ENCODE measurements at regions not wholly inside any gene's neighbourhood (a gene's known extent, or its start where the extent isn't known, plus 50 kb on each side); places are given as distances from the start of the nearest gene placed in this dataset.

GRCh38 chr6:128659276-128659675 lies 138.9 kb upstream of the PTPRK start:
- TF ChIP-seq CTCF (conservative IDR thresholded peaks at IDR 0.05; ENCODE audit: low read depth, low read length): no peak
- TF ChIP-seq EZH2 (IDR thresholded peaks at IDR 0.05; ENCODE audit: borderline replicate concordance, low read depth, low read length, poor library complexity, severe bottlenecking): no peak

All from A673 (cell line).